ENCODE measurements at regions not wholly inside any gene's neighbourhood (a gene's known extent, or its start where the extent isn't known, plus 50 kb on each side); places are given as distances from the start of the nearest gene placed in this dataset.

DNA sequence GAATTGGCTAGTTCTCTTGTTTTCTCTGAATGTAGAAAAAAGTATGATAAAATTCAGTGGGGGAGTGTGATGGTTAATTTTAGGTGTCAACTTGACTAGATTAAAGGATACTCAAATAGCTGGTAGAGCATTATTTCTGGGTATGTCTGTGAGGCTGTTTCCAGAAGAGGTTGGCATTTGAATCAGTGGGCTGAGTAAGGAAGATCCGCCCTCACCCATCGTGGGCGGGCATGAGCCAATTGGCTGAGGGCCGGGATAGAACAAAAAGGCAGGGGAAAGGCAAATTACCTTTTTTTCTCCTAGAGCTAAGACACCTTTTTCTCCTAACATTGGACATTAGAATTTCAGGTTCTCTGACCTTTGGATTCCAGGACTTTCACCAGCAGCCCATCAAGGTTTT lies 667.6 kb upstream of the SLC8A1 start:
- no peak overlapping the region for H3K4me2 ChIP-seq
- H3K4me1 ChIP-seq = no peaks in the 10 kb centered on the region
- no peaks in the 10 kb centered on the region for H4K20me1 ChIP-seq
- H3K9me3 ChIP-seq (replicated peaks in 1 of 11) = no peaks in the 10 kb centered on the region
- no peak for TF ChIP-seq Cebpa-rat (IDR thresholded peaks at IDR 0.05)
- H3K27ac ChIP-seq = no peak overlapping the region
- H3K9ac ChIP-seq = no peak overlapping the region
- H3K4me3 ChIP-seq = no peak overlapping the region
- no peaks in the 10 kb centered on the region for H3K27me3 ChIP-seq
- H3K36me3 ChIP-seq = no peaks in the 10 kb centered on the region

DNA sequence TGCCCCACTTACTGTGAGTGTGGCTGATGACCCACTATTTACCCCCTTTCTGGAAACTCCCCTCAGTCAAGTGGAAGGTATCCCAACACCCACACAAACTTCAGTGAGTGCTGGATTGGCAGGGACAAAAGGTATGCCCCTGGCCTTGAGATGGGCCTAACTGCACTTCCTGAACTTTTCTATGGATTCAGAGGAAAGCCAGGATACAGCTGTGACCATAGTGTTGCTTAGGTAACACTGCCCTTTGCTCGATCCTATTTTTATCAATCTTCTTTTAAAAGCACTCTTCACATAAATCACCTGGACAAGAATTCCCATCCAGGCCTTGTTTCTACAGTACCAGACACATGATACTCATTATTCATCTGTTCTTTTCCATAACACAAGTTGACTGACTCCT lies 671.5 kb upstream of the SLC8A1 start:
- Histone ChIP-seq H3K9me3 (replicated peaks in 1 of 11) (peaks cover 0 to 9% (median 4%) of the 10 kb centered on the region in 11 experiments; a peak in 6 of 22 replicates), H4K20me1 (no peaks in the 10 kb centered on the region), H3K27me3 (no peaks in the 10 kb centered on the region), H3K36me3 (no peaks in the 10 kb centered on the region), H3K9ac (no peak overlapping the region), H3K4me3 (no peak overlapping the region), H3K27ac (no peak overlapping the region), H3K4me2 (no peak overlapping the region), H3K4me1 (no peaks in the 10 kb centered on the region)
- TF ChIP-seq Cebpa-rat (IDR thresholded peaks at IDR 0.05) = no peak

DNA sequence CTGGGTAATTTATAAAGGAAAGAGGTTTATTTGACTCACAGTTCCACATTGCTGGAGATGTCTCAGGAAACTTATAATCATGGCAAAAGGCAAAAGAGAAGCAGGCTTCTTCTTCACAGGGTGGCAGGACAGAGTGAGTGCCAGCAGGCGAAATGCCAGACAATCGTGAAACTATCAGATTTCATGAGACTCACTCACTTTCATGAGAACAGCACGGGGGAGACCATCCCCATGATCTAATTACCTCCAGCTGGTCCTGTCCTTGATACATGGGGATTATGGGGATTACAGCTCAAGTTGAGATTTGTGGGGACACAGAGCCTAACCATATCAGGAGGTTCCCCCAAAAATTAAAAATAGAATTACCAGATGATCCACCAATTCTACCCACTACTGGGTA lies 675.5 kb upstream of the SLC8A1 start:
- Histone ChIP-seq H3K4me3 (no peak overlapping the region), H3K27me3 (no peaks in the 10 kb centered on the region), H3K27ac (no peak overlapping the region), H3K4me2 (no peak overlapping the region), H3K36me3 (no peaks in the 10 kb centered on the region), H3K9ac (no peak overlapping the region), H4K20me1 (no peaks in the 10 kb centered on the region), H3K9me3 (replicated peaks in 1 of 11) (peaks cover 0 to 9% (median 4%) of the 10 kb centered on the region in 11 experiments; a peak in 6 of 22 replicates), H3K4me1 (no peaks in the 10 kb centered on the region)
- TF ChIP-seq Cebpa-rat (IDR thresholded peaks at IDR 0.05) = no peak

- Histone ChIP-seq H3K9ac (no peak overlapping the region), H3K9me3 (replicated peaks in 1 of 11) (peaks cover 0 to 9% (median 4%) of the 10 kb centered on the region in 11 experiments; a peak in 6 of 22 replicates), H3K4me2 (no peak overlapping the region), H3K36me3 (no peaks in the 10 kb centered on the region), H3K27ac (no peak overlapping the region), H4K20me1 (no peaks in the 10 kb centered on the region), H3K4me3 (no peak overlapping the region), H3K4me1 (no peaks in the 10 kb centered on the region), H3K27me3 (no peaks in the 10 kb centered on the region)
- no peak for TF ChIP-seq Cebpa-rat (IDR thresholded peaks at IDR 0.05)
Measured at GRCh38 chr2:41129988-41130387, 678.1 kb upstream of the SLC8A1 start.

GRCh38 chr2:41137031-41137430 lies 685.1 kb upstream of the SLC8A1 start:
- no peaks in the 10 kb centered on the region for H4K20me1 ChIP-seq

DNA sequence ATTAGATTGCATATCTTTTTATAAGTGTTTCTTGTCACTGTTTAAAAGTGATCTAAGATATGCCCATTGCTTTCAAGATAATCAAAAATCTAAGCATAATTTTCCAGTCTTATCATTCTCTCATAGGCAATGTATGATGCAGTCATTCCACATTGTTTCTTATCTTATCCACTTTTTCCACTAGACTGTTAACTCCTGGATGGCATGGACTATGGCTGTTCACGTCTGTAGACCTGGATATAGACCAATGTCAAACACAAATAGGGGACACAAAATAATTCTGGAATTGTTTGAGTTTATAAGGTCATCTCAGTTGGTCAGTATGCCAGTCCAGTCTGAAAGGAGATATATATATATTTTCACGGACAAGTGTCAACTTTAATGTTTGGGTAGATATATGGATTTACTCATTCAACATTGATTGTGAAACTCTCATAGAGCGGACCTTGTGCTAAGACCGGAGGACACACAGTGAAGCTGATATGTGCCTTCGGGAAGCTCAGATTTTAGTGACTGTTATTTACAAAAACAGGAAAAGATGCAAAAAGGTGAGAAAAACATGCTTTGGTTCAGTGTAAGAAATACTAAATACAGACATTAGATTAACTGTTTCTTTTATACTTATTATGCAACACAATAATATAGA lies 689.4 kb upstream of the SLC8A1 start:
- H3K4me1 ChIP-seq = peaks cover 0 to 22% (median 0%) of the 10 kb centered on the region in 10 experiments; a peak in 4 of 20 replicates
- no peaks in the 10 kb centered on the region for H3K27me3 ChIP-seq
- H3K4me3 ChIP-seq = no peak overlapping the region
- no peak overlapping the region for H3K9ac ChIP-seq
- no peaks in the 10 kb centered on the region for H3K36me3 ChIP-seq
- no peak overlapping the region for H3K27ac ChIP-seq
- H3K4me2 ChIP-seq = no peak overlapping the region
- H4K20me1 ChIP-seq = no peaks in the 10 kb centered on the region
- no peaks in the 10 kb centered on the region for H3K9me3 ChIP-seq (replicated peaks in 1 of 11)
- TF ChIP-seq Cebpa-rat (IDR thresholded peaks at IDR 0.05) = no peak

More at GRCh38 chr2:41137031-41137430, 685.1 kb upstream of the SLC8A1 start:
- Histone ChIP-seq H3K27me3 (no peaks in the 10 kb centered on the region), H3K4me2 (no peak overlapping the region), H3K9me3 (replicated peaks in 1 of 11) (no peaks in the 10 kb centered on the region), H3K4me3 (no peak overlapping the region), H3K4me1 (no peaks in the 10 kb centered on the region), H3K9ac (no peak overlapping the region), H3K36me3 (no peaks in the 10 kb centered on the region), H3K27ac (no peak overlapping the region)
- no peak for TF ChIP-seq Cebpa-rat (IDR thresholded peaks at IDR 0.05)

GRCh38 chr2:41142478-41142877 lies 690.6 kb upstream of the SLC8A1 start:
- Histone ChIP-seq H3K4me1 (peaks cover 0 to 24% (median 0%) of the 10 kb centered on the region in 10 experiments; a peak in 4 of 20 replicates), H3K9me3 (replicated peaks in 1 of 11) (no peaks in the 10 kb centered on the region), H3K4me3 (no peak overlapping the region), H3K9ac (no peak overlapping the region), H3K27ac (no peak overlapping the region), H4K20me1 (no peaks in the 10 kb centered on the region), H3K36me3 (no peaks in the 10 kb centered on the region), H3K27me3 (no peaks in the 10 kb centered on the region), H3K4me2 (no peak overlapping the region)
- no peak for TF ChIP-seq Cebpa-rat (IDR thresholded peaks at IDR 0.05)

DNA sequence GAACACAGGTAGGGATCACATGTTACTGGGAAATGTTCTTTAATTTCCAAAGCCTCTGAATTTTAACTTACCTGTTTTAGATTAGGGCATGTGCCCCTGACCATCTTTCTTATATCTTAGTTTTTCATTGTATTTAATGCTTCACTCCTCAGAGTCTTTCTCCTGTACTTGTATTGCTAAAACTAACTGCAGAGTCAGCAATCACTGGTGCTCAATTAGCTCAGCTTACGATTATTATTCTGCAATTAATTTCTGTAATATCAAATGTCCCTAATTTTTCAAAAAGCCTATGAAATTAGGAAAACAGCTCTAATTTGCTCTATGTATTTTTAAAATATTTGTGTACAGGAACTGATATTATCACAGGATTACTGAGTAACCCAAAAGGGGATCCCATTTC lies 693.2 kb upstream of the SLC8A1 start:
- TF ChIP-seq Cebpa-rat (IDR thresholded peaks at IDR 0.05) = no peak
- H3K4me1 ChIP-seq = peaks cover 0 to 24% (median 0%) of the 10 kb centered on the region in 10 experiments; a peak in 4 of 20 replicates
- no peaks in the 10 kb centered on the region for H3K27me3 ChIP-seq
- H3K27ac ChIP-seq = no peak overlapping the region
- no peaks in the 10 kb centered on the region for H3K9me3 ChIP-seq (replicated peaks in 1 of 11)
- H4K20me1 ChIP-seq = no peaks in the 10 kb centered on the region
- H3K4me3 ChIP-seq = no peak overlapping the region
- H3K36me3 ChIP-seq = no peaks in the 10 kb centered on the region
- no peak overlapping the region for H3K9ac ChIP-seq
- H3K4me2 ChIP-seq = peak overlapping the region in 2 of 11 experiments; percentile 33 to 37; a peak in 3 of 22 replicates

DNA sequence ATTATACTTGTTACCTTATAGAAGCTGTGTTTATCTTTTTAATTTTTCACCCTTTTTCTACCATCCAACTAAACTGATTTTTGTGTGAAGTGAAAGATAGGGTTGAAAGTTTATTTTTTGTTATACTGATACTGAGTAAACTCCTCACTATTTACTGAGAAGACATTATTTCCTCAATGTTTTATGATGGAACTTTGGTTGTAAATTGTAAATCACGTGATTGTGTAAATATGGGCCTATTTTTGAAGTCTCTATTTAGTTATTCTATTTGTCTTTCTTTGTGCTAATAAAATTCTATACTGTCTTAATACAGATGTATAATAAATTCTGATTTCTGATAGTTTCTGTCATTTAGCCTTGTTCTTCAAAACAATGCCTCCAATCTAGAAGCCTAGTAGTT lies 697.2 kb upstream of the SLC8A1 start:
- peaks cover 0 to 24% (median 0%) of the 10 kb centered on the region in 10 experiments; a peak in 4 of 20 replicates for H3K4me1 ChIP-seq
- no peaks in the 10 kb centered on the region for H3K9me3 ChIP-seq (replicated peaks in 1 of 11)
- no peaks in the 10 kb centered on the region for H3K36me3 ChIP-seq
- H3K27me3 ChIP-seq = no peaks in the 10 kb centered on the region
- no peak for TF ChIP-seq Cebpa-rat (IDR thresholded peaks at IDR 0.05)
- no peaks in the 10 kb centered on the region for H4K20me1 ChIP-seq
- H3K4me3 ChIP-seq = no peak overlapping the region
- H3K9ac ChIP-seq = no peak overlapping the region
- H3K27ac ChIP-seq = no peak overlapping the region
- H3K4me2 ChIP-seq = no peak overlapping the region

DNA sequence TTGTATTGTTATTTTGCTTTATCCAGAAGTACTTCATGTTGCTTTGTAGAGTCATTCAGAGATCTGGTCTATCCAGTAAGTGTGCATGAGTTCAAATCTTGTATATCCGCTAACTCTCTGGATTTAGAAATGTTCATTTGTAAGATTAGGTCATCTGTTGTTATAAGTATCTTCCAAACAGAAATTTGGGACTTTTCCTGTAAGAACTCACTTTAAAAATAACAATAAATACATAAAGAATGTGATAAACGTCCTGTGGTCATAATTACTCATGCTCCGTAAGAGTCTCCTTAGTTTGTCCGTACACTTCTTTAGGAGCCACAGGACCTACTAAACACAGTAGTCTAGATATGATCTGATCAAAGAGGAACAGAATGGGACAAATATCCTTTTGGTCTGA lies 699.9 kb upstream of the SLC8A1 start:
- no peaks in the 10 kb centered on the region for H3K4me1 ChIP-seq
- no peaks in the 10 kb centered on the region for H3K36me3 ChIP-seq
- H3K9ac ChIP-seq = no peak overlapping the region
- H3K4me3 ChIP-seq = no peak overlapping the region
- H3K27ac ChIP-seq = no peak overlapping the region
- TF ChIP-seq Cebpa-rat (IDR thresholded peaks at IDR 0.05) = no peak
- no peaks in the 10 kb centered on the region for H4K20me1 ChIP-seq
- no peak overlapping the region for H3K4me2 ChIP-seq
- no peaks in the 10 kb centered on the region for H3K9me3 ChIP-seq (replicated peaks in 1 of 11)
- no peaks in the 10 kb centered on the region for H3K27me3 ChIP-seq
